H1 (cell line): ENCODE measurements at regions not wholly inside any gene's neighbourhood (a gene's known extent, or its start where the extent isn't known, plus 50 kb on each side); places are given as distances from the start of the nearest gene placed in this dataset.

Source experiments
- CHD2 ChIP-seq: IDR thresholded peaks from 2 replicates; pipeline ENCODE4 v1.6.1; 2012; ENCODE audit warnings: low read length, improper control_type of control experiment
- CTCF ChIP-seq, 3 experiments: IDR thresholded peaks; 1 replicate in 2 of 3; 2 replicates in 1 of 3; pipeline versions ENCODE4 v1.5.1 to v1.6.1; 2011; ENCODE audit warnings: low read length in 3 of 3, mild to moderate bottlenecking in 3 of 3, inconsistent platforms in 2 of 3, low read depth in 1 of 3, moderate library complexity in 1 of 3; ENCODE audit not compliant: insufficient read depth in 1 of 3; ENCODE audit errors: control extremely low read depth in 1 of 3
- EGR1 ChIP-seq: IDR thresholded peaks from 2 replicates; pipeline ENCODE4 v1.6.1; 2011; ENCODE audit warnings: low read depth, low read length, borderline replicate concordance
- EP300 ChIP-seq, 2 experiments: IDR thresholded peaks; 1 replicate in 1 of 2; 2 replicates in 1 of 2; pipeline ENCODE4 v1.6.1; 2011 to 2012; ENCODE audit warnings: low read depth in 2 of 2, low read length in 2 of 2, mild to moderate bottlenecking in 2 of 2, borderline replicate concordance in 1 of 2, inconsistent platforms in 1 of 2, moderate library complexity in 1 of 2
- EZH2 ChIP-seq: fragments of 200-600 bp; sonication (generic); IDR thresholded peaks from 2 replicates; pipeline ENCODE4 v1.7.1; 2012; ENCODE audit warnings: low read depth, mild to moderate bottlenecking, moderate library complexity, low read length, inconsistent platforms; ENCODE audit not compliant: severe bottlenecking
- JUND ChIP-seq: IDR thresholded peaks from 2 replicates; pipeline ENCODE4 v1.6.1; 2011; ENCODE audit warnings: mild to moderate bottlenecking, improper control_type of control experiment, low read length
- KDM1A ChIP-seq: fragments of 200-600, 300-600 bp; sonication (generic); IDR thresholded peaks from 2 replicates; pipeline ENCODE4 v1.7.1; 2016; ENCODE audit warnings: mild to moderate bottlenecking, low read length, borderline replicate concordance
- POLR2A ChIP-seq, 2 experiments: IDR thresholded peaks; 1 replicate in 1 of 2; 2 replicates in 1 of 2; pipeline ENCODE4 v1.6.1; 2011; ENCODE audit warnings: low read depth in 2 of 2, low read length in 2 of 2, mild to moderate bottlenecking in 2 of 2; ENCODE audit errors: control extremely low read depth in 1 of 2
- POLR2AphosphoS5 ChIP-seq: IDR thresholded peaks from 2 replicates; pipeline ENCODE4 v1.6.1; 2011; ENCODE audit warnings: low read depth, low read length
- TCF12 ChIP-seq: IDR thresholded peaks from 2 replicates; pipeline ENCODE4 v1.6.1; 2011; ENCODE audit warnings: low read depth, mild to moderate bottlenecking, low read length
- TEAD4 ChIP-seq: IDR thresholded peaks from 2 replicates; pipeline ENCODE4 v1.6.1; 2012; ENCODE audit warnings: low read depth, low read length, inconsistent platforms, mixed read lengths

GRCh38 chr2:219965287-219966194 is 338.1 kb downstream of the SLC4A3 start:
- TF ChIP-seq CTCF (IDR thresholded peaks at IDR 0.05; ENCODE audit: control extremely low read depth in 1 of 3, insufficient read depth in 1 of 3, low read depth in 1 of 3, low read length in 3 of 3) (no peak), CHD2 (no peak), POLR2A (IDR thresholded peaks at IDR 0.05; ENCODE audit: control extremely low read depth in 1 of 2, low read depth in 2 of 2, low read length in 2 of 2) (no peak), TCF12 (no peak), TEAD4 (no peak), EP300 (IDR thresholded peaks at IDR 0.05; ENCODE audit: borderline replicate concordance in 1 of 2, low read depth in 2 of 2, low read length in 2 of 2) (peak in 1 of 2 experiments; percentile 50; a peak in 1 of 3 replicates), KDM1A (no peak), EGR1 (0 out of 2 replicates have a peak, but pooled peaks have one; percentile 3), JUND (no peak), EZH2 (no peak), POLR2AphosphoS5 (no peak)
